ENCODE measurements at regions not wholly inside any gene's neighbourhood (a gene's known extent, or its start where the extent isn't known, plus 50 kb on each side); places are given as distances from the start of the nearest gene placed in this dataset.

DNA sequence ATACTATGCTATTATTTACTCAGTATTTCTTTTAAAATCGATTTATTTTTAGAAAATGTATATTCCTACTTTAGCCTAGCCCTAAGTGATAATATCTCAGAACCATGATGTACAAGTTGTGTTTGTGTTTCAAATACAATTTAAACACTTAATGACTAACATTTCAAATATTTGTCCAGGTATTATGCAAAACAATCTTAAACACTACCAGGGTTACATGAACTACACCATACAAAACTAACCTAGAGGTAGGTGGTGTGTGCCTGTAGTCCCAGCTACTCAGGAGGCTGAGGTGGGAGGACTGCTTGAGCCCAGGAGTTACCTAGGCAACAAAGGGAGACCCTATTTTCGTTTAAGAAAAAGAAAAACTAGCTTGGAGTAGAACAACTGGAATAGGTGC is 83.0 kb upstream of the TMEM33 start:
- Histone ChIP-seq H3K4me1 (ENCODE audit: insufficient read depth) (no peaks in the 10 kb centered on the region), H3K27ac (no peak overlapping the region), H3K9me3 (ENCODE audit: low read depth) (no peaks in the 10 kb centered on the region), H3K9me2 (replicated peaks; ENCODE audit: insufficient read depth) (no peaks in the 10 kb centered on the region), H3K4me2 (no peak overlapping the region), H3K4me3 (no peak overlapping the region), H3K27me3 (peaks cover 47% of the 10 kb centered on the region), H2AFZ (no peak overlapping the region), H3K36me3 (replicated peaks; ENCODE audit: insufficient read depth, low read depth) (no peaks in the 10 kb centered on the region), H3K79me2 (no peaks in the 10 kb centered on the region), H4K20me1 (ENCODE audit: insufficient read depth, poor library complexity, severe bottlenecking) (no peaks in the 10 kb centered on the region)
- WGBS (ENCODE audit: low lambda C conversion rate, missing lambda C conversion rate), result 50% methylated on average over 2 of the region's 2 CpGs
- DNase-seq (ENCODE audit: low spot score), result no peak
- TF ChIP-seq, protein P1, sequence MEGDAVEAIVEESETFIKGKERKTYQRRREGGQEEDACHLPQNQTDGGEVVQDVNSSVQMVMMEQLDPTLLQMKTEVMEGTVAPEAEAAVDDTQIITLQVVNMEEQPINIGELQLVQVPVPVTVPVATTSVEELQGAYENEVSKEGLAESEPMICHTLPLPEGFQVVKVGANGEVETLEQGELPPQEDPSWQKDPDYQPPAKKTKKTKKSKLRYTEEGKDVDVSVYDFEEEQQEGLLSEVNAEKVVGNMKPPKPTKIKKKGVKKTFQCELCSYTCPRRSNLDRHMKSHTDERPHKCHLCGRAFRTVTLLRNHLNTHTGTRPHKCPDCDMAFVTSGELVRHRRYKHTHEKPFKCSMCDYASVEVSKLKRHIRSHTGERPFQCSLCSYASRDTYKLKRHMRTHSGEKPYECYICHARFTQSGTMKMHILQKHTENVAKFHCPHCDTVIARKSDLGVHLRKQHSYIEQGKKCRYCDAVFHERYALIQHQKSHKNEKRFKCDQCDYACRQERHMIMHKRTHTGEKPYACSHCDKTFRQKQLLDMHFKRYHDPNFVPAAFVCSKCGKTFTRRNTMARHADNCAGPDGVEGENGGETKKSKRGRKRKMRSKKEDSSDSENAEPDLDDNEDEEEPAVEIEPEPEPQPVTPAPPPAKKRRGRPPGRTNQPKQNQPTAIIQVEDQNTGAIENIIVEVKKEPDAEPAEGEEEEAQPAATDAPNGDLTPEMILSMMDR (IDR thresholded peaks at IDR 0.05; ENCODE audit: poor library complexity), result no peak

DNA sequence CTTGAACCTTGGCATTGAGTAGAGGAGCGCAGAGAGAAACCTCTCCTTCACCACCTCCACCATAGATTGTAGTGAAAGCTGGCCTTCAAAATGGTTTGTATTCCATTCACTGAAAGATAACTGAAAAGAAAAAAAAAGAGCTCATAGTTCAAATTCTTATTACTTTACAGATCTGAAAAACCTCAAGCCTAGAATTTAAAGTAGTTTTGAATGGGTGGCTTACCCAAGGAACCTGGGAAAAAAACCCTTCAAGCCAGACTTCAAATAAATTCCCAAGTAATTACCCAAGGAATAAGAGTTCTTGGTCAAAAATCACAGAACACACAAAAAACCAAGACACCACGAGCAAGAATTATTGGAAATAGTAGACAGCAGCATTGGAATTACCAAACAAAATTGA is 83.6 kb upstream of the TMEM33 start:
- Histone ChIP-seq H3K79me2 (no peaks in the 10 kb centered on the region), H3K9me3 (ENCODE audit: low read depth) (no peaks in the 10 kb centered on the region), H3K4me3 (no peak overlapping the region), H3K27ac (no peak overlapping the region), H4K20me1 (ENCODE audit: insufficient read depth, poor library complexity, severe bottlenecking) (no peaks in the 10 kb centered on the region), H3K36me3 (replicated peaks; ENCODE audit: insufficient read depth, low read depth) (no peaks in the 10 kb centered on the region), H3K4me1 (ENCODE audit: insufficient read depth) (no peaks in the 10 kb centered on the region), H2AFZ (no peak overlapping the region), H3K4me2 (no peak overlapping the region), H3K9me2 (replicated peaks; ENCODE audit: insufficient read depth) (no peaks in the 10 kb centered on the region), H3K27me3 (peaks cover 41% of the 10 kb centered on the region)
- TF ChIP-seq, protein P1 (IDR thresholded peaks at IDR 0.05; ENCODE audit: poor library complexity), result no peak
- TF ChIP-seq EZH2 (IDR thresholded peaks at IDR 0.05; ENCODE audit: borderline replicate concordance) (no peak), EZH2phosphoT487 (IDR thresholded peaks at IDR 0.05; ENCODE audit: low read depth, severe bottlenecking, unreplicated experiment) (no peak)
- no peak for DNase-seq (ENCODE audit: low spot score)
- 79% methylated on average over 2 of the region's 2 CpGs for WGBS (ENCODE audit: low lambda C conversion rate, missing lambda C conversion rate)

DNA sequence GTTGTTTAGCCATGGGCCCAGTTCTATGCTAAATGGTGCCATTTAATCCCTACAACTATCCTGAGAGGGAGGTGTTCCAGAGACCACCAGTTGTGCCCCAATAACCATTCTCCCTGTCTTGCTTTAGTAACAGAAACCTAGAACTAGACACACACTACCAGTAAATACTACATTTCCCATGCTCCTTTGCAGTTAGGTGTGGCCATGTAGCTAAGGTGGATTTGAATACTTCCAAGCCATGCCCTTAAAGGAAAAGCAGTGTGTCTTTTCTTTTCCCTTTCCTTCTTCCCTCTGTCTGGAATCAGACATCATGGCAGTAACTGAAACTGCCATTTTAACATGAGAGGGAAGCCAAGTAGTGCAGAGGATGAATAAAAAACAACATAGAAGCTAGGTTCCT is 90.9 kb upstream of the TMEM33 start:
- no peaks in the 10 kb centered on the region for H4K20me1 ChIP-seq (ENCODE audit: insufficient read depth, poor library complexity, severe bottlenecking)
- TF ChIP-seq EZH2 (IDR thresholded peaks at IDR 0.05; ENCODE audit: borderline replicate concordance) (no peak), EZH2phosphoT487 (IDR thresholded peaks at IDR 0.05; ENCODE audit: low read depth, severe bottlenecking, unreplicated experiment) (no peak)
- TF ChIP-seq, protein P1 (IDR thresholded peaks at IDR 0.05; ENCODE audit: poor library complexity), result no peak
- H2AFZ ChIP-seq, result no peak overlapping the region

More for the DNA sequence above, 90.9 kb upstream of the TMEM33 start:
- Histone ChIP-seq H3K27me3 (peaks cover 12% of the 10 kb centered on the region), H3K36me3 (replicated peaks; ENCODE audit: insufficient read depth, low read depth) (no peaks in the 10 kb centered on the region), H3K4me3 (no peak overlapping the region), H3K9me2 (replicated peaks; ENCODE audit: insufficient read depth) (no peaks in the 10 kb centered on the region), H3K27ac (no peak overlapping the region), H3K4me1 (ENCODE audit: insufficient read depth) (no peaks in the 10 kb centered on the region), H3K4me2 (no peak overlapping the region), H3K9me3 (ENCODE audit: low read depth) (no peaks in the 10 kb centered on the region), H3K79me2 (no peaks in the 10 kb centered on the region)
- no peak for DNase-seq (ENCODE audit: low spot score)

Data from hepatocyte (in vitro differentiated cells).